Activated T-cell treated with anti-CD3 and anti-CD28 coated beads for 1 hour (primary cell): ENCODE measurements at regions not wholly inside any gene's neighbourhood (a gene's known extent, or its start where the extent isn't known, plus 50 kb on each side); places are given as distances from the start of the nearest gene placed in this dataset.
"Not testable (repeated sequence)": the region's sequence is repeated elsewhere in the genome, so short reads cannot be mapped to it uniquely, and the experiment has no call there.

ENCODE experiments used
- DNase-seq: peaks from one replicate; pipeline ENCODE4 v3.0.0-alpha.2; 2020; ENCODE audit warnings: low read depth

DNA sequence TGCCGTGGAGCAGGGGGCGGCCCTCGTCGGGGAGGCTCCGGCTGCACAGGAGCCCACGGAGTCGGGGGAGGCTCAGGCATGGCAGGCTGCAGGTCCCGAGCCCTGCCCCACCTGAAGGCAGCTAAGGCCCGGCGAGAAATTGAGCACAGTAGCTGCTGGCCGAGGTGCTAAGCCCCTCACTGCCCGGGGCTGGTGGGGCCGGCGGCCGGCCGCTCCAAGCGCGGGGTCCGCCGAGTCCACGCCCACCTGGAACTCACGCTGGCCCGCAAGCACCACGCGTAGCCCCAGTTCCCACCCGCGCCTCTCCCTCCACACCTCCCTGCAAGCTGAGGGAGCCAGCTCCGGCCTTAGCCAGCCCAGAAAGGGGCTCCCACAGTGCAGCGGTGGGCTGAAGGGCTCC is 589.4 kb downstream of the PPP4R3C start:
- DNase-seq = no peak

DNA sequence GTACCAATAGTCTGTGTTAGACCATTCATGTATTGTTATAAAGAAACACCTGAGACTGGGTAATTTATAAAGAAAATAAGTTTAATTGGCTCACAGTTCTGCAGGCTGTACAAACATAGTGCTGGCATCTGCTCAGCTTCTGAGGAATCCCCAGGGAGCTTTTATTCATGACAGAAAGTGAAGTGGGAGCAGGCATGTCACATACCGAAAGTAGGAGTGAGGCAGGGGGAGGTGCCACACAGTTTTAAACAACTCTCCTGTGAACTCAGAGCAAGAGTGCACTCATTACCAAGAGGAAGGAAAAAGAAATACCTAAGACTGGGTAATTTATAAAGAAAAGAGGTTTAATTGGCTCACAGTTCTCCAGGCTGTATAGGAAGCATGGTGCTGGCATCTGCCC is 591.2 kb downstream of the PPP4R3C start:
- DNase-seq = no peak

DNA sequence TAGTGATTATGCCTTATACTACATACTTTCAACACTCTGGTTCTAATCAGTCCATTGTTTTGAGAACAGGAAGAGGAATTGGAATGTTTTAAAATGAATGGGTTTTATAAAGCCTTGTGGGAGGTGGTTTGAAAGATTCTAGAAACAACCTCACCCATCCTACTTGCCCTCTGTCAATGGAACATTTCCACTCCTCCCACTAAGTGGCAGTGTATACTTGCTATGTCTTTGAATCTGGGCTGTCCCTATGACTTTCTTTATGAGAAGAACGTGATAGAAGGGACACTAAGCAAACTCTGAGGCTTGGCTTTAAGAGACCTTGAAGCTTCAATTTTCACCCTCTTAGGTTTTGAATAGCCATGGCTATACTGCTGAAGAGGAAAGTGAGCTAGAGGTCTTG is 611.2 kb downstream of the PPP4R3C start:
- no peak for DNase-seq

DNA sequence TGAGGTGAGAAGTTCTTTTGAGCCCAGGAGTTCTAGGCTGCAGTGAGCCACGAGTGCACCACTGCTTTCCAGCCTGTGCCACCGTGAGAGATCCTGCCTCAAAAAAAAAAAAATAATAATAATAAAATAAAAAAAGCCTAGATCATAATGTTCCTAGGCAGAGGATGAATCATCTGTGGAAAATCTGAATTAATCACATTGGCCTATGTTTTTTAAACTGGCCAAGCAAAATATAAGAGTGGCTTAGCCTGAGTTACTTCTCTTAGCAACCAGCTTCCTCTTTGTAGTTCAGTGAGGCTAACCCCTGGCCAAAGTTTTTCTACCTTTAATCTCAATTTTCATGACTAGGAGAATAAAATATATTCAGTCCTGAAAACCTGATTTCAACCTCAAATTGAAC is 614.6 kb downstream of the PPP4R3C start:
- DNase-seq = no peak

DNA sequence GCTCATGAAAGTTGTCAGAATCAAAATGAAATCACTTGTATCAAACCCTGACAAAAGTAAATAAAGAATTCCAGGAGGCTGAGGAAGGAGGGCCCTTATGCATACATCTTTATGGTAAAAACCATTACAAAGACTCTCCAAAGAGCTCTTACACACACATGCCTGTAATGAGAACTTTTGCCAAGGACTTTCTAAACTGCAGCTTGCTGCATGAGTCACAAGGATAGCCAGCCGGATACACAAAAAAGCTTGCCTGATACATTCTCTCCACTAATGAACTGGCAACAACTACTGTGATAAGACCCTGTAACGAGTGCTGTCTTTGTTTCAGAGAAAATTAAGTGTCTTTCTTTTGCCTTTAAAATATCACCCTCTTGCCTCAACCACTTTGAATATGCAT is 618.1 kb downstream of the PPP4R3C start:
- DNase-seq = no peak

GRCh38 chrX:26822448-26822847 is 606.5 kb downstream of the MAGEB5 start:
- DNase-seq = no peak

DNA sequence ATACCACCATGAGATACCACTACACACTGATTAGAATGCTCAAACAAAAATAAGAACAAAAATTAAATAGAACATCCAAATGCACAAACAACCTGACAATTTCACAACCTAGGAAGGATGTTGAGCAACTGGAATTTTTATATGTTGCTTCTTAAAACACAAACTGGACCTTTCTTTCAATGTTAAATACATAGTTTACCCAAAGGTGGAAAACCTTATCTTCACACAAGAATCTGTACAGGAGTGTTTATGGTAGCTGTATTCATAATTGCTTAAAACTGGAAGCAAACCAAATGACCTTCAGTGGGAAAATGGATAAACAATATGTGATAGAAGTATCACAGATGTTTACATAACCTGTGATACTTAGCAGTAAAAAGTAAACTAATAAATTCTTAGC is 573.8 kb downstream of the MAGEB5 start:
- no peak for DNase-seq

DNA sequence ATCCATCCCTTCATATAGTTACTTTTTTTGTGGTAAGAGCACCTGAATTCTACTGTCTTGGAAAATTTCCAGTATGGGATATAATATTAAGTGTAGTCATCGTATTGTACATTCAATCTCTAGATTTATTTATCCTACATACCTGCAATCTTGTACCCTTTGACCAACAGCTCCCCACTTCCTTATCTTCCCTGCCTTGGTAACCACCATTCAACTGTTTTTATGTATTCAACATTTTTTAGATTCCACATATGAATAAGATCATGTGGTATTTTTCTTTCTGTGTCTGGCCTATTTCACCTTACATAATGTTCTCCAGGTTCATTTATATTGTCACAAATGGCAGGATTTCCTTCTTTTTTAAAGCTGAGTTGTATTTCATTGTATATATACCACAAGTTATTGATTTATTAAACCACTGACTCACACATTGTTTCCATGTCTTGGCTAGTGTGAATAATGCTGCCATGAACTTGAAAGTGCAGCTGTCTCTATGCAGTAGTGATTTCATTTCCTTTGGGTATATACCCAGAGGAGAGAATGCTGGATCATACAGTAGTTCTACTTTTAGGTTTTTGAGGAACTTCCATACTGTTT is 572.5 kb downstream of the MAGEB5 start:
- DNase-seq = no peak

- DNase-seq = no peak
Measured at GRCh38 chrX:26783512-26784225, 567.7 kb downstream of the MAGEB5 start.

GRCh38 chrX:26778320-26778888 is 562.4 kb downstream of the MAGEB5 start:
- no peak for DNase-seq

DNA sequence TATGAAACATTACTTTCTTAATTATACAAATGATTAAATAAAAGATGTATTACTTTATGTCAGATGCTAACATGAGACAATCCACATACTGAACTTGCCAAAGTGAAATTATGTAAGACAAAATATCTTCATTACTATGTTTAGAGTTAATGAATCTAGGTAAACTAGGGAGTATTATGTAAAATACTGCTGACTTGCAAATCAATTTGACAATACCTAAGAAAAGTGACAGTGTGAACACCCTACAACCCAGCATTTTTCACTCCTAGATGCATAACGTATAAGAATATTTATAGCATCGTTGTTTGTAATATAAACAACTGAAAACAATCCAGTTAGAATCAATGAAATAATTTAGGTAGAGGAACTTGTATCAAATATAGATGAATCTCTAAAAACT is 546.3 kb downstream of the MAGEB5 start:
- DNase-seq = no peak

GRCh38 chrX:26755760-26756159 is 539.8 kb downstream of the MAGEB5 start:
- not testable (repeated sequence) for DNase-seq

DNA sequence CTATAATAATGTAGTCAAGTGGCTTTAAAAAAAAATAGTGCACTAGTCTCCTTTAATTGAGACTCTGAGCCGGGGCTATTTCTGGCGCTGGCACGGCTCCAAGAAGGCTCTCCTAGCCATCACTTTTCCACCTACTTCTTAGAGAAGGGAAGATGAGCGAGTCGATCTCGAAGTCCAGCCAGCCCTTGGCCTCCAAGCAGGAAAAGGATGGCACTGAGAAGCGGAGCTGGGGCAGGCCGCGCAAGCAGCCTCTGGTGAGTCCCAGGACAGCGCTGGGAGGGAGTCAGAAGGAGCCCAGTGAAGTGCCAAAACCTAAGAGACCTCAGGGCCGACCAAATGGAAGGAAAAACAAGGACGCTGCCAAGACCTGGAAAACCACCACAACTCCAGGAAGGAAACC is 531.9 kb downstream of the MAGEB5 start:
- DNase-seq = no peak

- DNase-seq = no peak
Measured at GRCh38 chrX:26722666-26723428, 506.9 kb downstream of the MAGEB5 start.

- no peak for DNase-seq
Measured at GRCh38 chrX:26672571-26672970, 456.6 kb downstream of the MAGEB5 start.

GRCh38 chrX:26670521-26670920 is 454.6 kb downstream of the MAGEB5 start:
- no peak for DNase-seq

GRCh38 chrX:26664919-26665318 is 448.9 kb downstream of the MAGEB5 start:
- DNase-seq = no peak

DNA sequence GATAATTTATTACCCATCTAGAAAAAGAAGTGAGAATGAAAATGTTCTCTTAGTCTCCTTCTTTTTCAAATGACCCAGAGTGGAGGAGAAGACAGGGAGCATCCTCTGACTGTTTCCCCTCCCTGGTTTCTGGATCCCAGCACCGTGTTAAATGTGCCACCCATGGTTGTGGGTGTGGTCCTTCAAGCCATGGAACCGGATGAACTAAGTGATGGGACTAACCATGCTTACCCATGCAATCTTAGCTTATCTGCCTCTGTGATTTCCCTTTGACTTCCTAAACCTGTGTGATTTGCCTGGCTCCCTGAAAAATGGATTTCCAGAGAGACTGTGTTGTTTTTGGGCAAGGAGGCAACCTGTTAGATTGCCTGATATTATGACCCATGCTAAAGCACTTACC is 437.1 kb downstream of the MAGEB5 start:
- no peak for DNase-seq

- no peak for DNase-seq
Measured at GRCh38 chrX:26651755-26652154, 435.8 kb downstream of the MAGEB5 start.

DNA sequence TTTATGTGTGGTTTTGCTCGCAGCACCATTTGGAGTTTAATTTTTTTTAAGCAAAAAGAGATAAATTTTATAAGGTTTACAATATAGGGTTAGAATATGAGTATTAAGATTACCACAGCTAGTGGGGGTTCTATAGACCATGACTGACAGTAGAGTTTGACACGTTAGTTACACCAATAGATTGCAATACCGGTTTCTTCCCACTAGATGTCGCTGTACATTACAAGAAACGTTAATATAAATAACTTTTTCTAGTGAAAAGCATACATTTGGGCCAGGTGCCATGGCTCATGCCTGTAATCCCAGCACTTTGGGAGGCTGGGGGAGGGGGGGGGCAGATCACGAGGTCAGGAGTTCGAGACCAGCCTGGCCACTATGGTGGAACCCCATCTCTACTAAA is 433.6 kb downstream of the MAGEB5 start:
- DNase-seq = no peak

DNA sequence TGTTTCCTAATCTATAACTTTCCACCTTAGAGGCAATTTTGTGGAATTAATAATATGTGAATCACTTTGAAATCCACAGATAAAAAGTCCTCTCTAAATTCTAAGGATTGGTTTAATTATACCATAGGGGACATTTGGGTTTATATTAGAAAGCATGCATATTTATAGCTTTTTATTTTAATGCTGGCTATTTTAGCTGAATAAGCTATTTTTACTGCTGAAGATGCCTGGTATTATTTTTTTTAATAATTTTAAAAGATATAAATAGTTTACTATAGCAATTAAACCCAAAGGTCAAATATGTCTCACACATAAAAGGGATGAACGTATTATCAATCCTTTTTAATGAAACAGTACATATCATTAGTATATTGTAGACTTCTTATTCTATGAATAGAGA is 415.4 kb downstream of the MAGEB5 start:
- DNase-seq = no peak

DNA sequence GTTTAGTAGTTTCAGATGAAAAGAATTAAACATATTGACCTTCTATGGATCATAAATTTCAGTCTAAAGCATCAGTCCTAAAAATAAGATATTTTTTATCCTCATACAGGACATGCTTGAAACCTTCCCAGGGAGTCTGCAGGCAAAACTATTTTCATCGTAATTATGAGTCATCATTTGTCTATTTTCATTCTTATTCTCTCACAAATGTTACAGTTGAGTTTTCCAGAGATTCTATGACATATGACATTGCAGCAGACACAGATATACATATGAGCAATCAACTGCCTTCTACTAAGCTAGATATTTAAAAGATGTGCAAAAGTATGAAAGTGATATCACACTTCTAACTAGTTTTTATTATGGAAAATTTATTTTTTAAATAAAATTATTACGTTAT is 398.0 kb downstream of the MAGEB5 start:
- DNase-seq = no peak

DNA sequence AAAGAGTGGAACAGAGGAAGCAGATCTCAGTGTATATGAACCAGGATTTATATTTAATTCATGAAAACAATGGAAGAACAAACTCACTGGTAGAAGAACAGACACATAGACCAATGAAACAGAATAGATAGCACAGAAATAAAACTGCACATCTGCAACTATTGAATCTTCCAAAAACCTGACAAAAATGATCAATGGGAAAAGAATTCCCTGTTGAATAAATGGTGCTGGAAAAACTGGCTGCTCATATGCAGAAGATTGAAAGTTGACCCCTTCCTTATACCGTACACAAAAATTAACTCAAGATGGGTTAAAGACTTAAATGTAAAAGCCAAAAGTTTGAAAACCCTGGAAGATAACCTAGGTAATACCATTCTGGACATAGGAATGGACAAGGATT is 391.0 kb downstream of the MAGEB5 start:
- DNase-seq = no peak
